ENCODE measurements at regions not wholly inside any gene's neighbourhood (a gene's known extent, or its start where the extent isn't known, plus 50 kb on each side); places are given as distances from the start of the nearest gene placed in this dataset.

DNA sequence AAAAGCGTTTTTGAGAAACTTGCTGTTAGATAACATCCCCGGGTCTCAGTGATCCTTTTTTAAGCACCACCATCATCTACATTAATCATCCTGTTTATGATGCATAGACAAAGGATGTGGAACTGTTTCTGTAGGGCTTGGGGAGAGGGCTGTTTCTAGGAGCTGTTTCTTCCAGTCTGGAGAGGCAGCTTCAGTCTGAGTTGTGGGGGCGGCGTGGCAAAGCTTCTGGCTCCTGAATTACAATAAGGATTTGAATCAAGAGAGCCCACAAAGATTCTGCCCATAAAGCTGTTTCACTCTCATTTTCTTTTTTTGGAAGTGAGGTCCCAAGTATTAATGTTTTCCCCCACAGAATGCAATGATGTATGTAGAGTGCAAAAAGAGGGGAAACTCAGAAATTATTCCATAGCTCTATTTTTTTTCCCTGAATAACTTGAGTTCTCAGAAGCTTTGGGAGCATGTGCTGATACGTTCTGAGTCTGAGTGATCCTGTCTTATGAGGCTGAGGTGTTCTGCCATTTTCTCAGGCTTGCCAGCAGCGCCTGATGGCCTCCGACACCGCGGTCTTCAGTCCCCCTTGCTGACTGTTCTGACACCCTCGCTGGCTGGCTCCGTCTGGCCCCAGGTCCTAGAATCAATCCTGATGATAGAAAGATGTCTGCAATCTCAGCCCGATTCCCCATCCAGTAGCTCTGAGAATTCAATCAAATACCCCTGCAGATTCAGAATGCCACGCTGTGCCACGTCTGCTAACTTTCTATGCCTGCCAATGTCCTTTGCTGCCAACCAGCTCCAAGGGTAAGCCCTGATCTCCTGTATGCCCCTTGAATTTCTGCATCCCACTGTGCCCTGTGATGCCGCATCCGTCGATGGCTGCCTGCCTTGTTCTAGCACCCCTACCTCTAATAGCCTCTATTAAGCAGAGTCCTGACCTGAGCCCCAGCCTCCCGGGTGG, 92.4 kb upstream of the AKT3 start:
- H3K36me3 Mint-ChIP-seq (ENCODE audit: low read depth), result peaks cover 3% of the 10 kb centered on the region
- no peak overlapping the region for H3K27ac Mint-ChIP-seq
- intact Hi-C loops (cut with micrococcal nuclease), result no loop called here
- H3K27me3 Mint-ChIP-seq (ENCODE audit: insufficient read depth), result peaks cover 4% of the 10 kb centered on the region
- H3K4me3 Mint-ChIP-seq, result no peak overlapping the region
- no peaks in the 10 kb centered on the region for H3K9me3 Mint-ChIP-seq
- no peak for DNase-seq (ENCODE audit: low spot score)
- peaks cover 6% of the 10 kb centered on the region for H3K4me1 Mint-ChIP-seq (ENCODE audit: low read depth)

DNA sequence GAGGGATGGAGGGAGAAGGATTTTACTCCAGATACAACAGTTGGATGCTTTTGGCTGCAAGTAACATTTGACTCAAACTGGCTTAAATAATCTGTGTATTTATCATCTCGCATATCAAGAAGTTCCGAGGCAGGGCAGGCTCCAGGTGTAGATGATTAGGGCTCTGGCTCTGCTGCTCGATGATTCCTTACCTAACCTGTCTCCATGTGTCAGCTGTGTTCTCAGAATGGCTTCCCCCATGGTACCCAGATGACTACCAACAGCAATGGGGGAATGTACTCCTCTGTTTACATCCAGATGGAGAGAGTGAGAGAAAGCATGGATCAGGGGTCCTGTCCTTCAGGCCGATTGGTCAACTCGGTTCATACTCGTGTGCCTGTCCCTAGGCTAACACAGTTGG, 90.4 kb upstream of the AKT3 start:
- peaks cover 3% of the 10 kb centered on the region for H3K36me3 Mint-ChIP-seq (ENCODE audit: low read depth)
- peaks cover 6% of the 10 kb centered on the region for H3K4me1 Mint-ChIP-seq (ENCODE audit: low read depth)
- intact Hi-C loops (cut with micrococcal nuclease), result no loop called here
- no peaks in the 10 kb centered on the region for H3K9me3 Mint-ChIP-seq
- peaks cover 4% of the 10 kb centered on the region for H3K27me3 Mint-ChIP-seq (ENCODE audit: insufficient read depth)
- H3K27ac Mint-ChIP-seq, result no peak overlapping the region
- DNase-seq (ENCODE audit: low spot score), result no peak
- H3K4me3 Mint-ChIP-seq, result no peak overlapping the region

DNA sequence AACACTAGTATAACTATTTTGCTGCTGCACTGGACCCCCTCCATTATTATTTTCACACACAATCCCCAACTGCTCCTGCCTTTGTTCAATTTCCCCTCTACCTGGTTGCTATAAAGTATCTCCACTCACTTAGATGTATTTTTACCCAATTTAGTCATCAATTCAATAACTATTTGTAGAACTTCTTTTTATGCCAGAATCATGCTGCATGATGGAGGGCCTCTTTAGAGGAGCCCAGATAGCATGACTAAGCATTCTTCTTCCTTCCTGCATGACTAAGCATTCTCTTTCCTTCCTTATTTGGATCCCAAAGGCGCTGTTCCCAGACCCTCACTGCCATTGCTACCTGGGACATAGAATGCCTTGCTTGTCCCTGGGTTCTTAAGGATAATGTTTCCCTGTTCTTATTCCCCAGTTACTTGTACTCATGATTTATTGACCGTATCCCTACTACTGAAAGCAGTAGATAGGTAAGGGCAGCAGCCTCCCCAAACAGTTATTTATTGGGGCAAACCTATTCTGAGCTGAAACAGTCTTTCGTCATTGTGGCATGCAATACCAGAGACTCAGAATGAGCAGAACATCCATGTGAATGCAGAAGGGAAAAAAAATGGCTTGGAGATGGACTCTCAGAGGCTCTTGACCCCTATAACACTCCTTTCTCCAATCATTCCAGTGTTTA, 89.3 kb upstream of the AKT3 start:
- H3K4me3 Mint-ChIP-seq, result no peak overlapping the region
- intact Hi-C loops (cut with micrococcal nuclease), result no loop called here
- peaks cover 4% of the 10 kb centered on the region for H3K27me3 Mint-ChIP-seq (ENCODE audit: insufficient read depth)
- peaks cover 3% of the 10 kb centered on the region for H3K36me3 Mint-ChIP-seq (ENCODE audit: low read depth)
- peaks cover 6% of the 10 kb centered on the region for H3K4me1 Mint-ChIP-seq (ENCODE audit: low read depth)
- DNase-seq (ENCODE audit: low spot score), result no peak
- no peaks in the 10 kb centered on the region for H3K9me3 Mint-ChIP-seq
- H3K27ac Mint-ChIP-seq, result no peak overlapping the region

DNA sequence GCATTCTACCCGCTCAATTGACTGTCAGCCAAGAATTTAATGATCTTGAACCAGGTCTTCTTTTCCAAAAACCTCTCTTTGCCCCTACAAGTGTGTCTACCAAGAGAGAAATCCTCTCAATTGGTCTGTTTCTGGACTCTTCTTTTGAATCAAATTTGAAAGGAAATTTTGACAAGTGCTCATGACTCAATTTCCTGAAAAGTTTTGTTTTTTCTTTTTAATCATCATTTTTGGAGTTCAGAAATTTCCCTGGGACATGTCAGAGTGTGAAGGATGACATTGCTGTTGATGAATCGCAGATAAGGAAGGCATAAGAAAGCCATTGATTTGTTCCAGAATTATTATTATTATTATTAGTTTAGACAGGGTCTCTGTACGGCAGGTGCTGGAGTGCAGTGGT, 88.2 kb upstream of the AKT3 start:
- Mint-ChIP-seq H3K27me3 (ENCODE audit: insufficient read depth) (peaks cover 4% of the 10 kb centered on the region), H3K27ac (no peak overlapping the region), H3K9me3 (no peaks in the 10 kb centered on the region), H3K4me1 (ENCODE audit: low read depth) (peaks cover 6% of the 10 kb centered on the region), H3K4me3 (no peak overlapping the region), H3K36me3 (ENCODE audit: low read depth) (peaks cover 3% of the 10 kb centered on the region)
- intact Hi-C loops (cut with micrococcal nuclease), result no loop called here
- no peak for DNase-seq (ENCODE audit: low spot score)

DNA sequence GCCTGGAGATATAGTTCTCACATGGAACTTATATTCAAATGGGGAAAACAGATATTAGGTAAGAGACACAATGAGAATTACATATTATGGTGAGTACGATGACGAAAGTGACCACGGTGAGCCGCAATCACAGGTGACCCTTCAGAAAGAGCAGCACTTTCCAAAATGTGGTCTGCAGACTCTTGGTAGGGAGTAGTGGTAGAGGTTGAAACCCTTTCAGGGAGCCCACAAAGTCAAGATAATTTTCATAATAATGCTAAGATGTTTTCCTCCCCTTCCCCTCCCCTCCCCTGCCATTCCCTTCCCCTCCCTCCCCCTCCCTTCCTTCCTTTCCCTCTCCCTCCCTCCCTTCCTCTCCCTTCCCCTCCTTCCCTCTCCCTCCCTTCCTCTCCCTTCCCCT, 83.5 kb upstream of the AKT3 start:
- no peaks in the 10 kb centered on the region for H3K27me3 Mint-ChIP-seq (ENCODE audit: insufficient read depth)
- H3K4me3 Mint-ChIP-seq, result no peak overlapping the region
- intact Hi-C loops (cut with micrococcal nuclease), result no loop called here
- no peaks in the 10 kb centered on the region for H3K4me1 Mint-ChIP-seq (ENCODE audit: low read depth)
- DNase-seq (ENCODE audit: low spot score), result no peak
- no peaks in the 10 kb centered on the region for H3K9me3 Mint-ChIP-seq
- H3K36me3 Mint-ChIP-seq (ENCODE audit: low read depth), result no peaks in the 10 kb centered on the region
- no peak overlapping the region for H3K27ac Mint-ChIP-seq

DNA sequence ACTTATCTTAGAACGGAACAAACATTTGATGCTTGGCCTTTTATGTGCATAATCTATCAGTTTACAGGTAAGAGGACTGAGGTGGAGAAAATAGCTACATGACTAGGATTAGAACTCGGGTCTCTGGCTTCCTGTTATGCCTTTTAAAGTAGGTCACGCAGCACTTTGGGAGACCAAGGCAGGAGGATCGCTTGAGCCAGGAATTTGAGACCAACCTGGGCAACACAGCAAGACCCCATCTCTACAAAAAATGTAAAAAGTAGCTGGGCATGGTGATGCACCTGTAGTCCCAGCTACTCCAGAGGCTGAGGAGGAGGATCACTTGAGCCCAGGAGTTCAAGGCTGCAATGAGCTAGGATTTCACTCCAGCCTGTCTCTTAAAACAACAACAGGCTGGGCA, 81.9 kb upstream of the AKT3 start:
- Mint-ChIP-seq H3K4me1 (ENCODE audit: low read depth) (no peaks in the 10 kb centered on the region), H3K27ac (no peak overlapping the region)
- intact Hi-C loops (cut with micrococcal nuclease), result no loop called here

DNA sequence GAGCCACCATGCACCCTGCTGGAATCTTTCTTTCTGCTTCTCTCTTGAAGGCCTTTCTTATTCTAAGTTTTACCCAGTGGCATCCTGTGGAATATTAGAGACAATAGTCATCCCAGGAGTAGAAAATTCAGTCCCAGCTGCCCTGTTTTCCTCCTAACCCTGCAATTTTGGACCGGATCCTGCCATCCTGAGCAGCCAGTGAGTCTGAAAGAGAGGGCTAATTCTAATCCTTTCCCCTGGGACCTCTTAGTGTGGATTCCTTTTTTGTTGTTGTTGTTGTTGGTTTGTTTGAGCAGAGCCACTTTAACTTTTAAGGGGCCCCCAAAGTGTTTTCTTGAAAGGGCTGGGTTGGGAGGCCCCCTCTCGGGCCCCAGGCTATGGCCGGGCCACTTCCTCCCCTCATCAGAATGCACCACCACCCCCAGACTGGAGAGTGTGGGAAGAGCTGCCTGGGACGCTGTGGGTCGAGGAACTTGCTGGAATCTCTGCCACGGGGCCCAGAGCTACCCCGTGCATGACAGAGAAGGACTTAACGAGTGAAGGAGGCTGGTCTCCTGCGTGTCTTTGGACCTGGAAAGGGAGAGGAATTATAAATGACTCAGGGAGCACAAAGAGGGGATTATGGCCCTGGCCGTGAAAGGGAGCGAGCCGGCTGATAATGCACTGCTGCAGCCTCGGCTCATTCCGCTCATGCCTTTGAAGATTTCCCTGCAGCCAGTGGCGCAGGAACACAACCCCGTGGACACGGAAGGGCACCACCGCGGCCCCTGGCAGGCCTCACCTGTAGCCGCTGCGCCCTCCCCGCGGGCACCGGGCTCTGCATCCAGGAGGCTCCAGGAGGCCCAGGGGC, 81.0 kb upstream of the AKT3 start:
- no peak for DNase-seq (ENCODE audit: low spot score)
- Mint-ChIP-seq H3K4me3 (no peak overlapping the region), H3K36me3 (ENCODE audit: low read depth) (no peaks in the 10 kb centered on the region), H3K27ac (no peak overlapping the region), H3K9me3 (no peaks in the 10 kb centered on the region), H3K4me1 (ENCODE audit: low read depth) (no peaks in the 10 kb centered on the region), H3K27me3 (ENCODE audit: insufficient read depth) (no peaks in the 10 kb centered on the region)
- intact Hi-C loops (cut with micrococcal nuclease), result no loop called here

More for the DNA sequence above, 81.9 kb upstream of the AKT3 start:
- no peaks in the 10 kb centered on the region for H3K9me3 Mint-ChIP-seq
- no peaks in the 10 kb centered on the region for H3K36me3 Mint-ChIP-seq (ENCODE audit: low read depth)
- H3K4me3 Mint-ChIP-seq, result no peak overlapping the region
- no peak for DNase-seq (ENCODE audit: low spot score)
- H3K27me3 Mint-ChIP-seq (ENCODE audit: insufficient read depth), result no peaks in the 10 kb centered on the region

DNA sequence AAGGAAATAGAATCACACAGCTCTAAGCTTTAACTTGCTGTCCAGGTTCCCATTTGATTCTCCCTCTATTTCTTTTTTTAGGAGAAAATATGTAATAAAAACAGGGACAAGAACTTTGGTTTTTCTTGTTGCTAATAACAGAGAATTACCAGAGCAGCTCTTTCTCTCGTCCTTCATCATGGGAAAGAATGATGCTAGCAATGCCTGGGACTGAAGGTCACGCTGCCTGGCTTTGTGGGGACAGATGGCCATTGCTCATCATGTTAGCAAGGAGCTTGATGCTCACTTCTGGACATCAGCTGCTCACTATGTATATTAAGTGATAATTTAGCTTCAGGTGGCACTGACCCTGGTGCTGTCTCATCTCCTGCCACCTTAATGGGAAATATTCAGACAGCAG, 77.3 kb upstream of the AKT3 start:
- no peak for DNase-seq (ENCODE audit: low spot score)
- Mint-ChIP-seq H3K4me1 (ENCODE audit: low read depth) (no peaks in the 10 kb centered on the region), H3K36me3 (ENCODE audit: low read depth) (no peaks in the 10 kb centered on the region), H3K4me3 (no peak overlapping the region), H3K9me3 (no peaks in the 10 kb centered on the region), H3K27me3 (ENCODE audit: insufficient read depth) (peaks cover 9% of the 10 kb centered on the region), H3K27ac (no peak overlapping the region)
- intact Hi-C loops (cut with micrococcal nuclease), result no loop called here

DNA sequence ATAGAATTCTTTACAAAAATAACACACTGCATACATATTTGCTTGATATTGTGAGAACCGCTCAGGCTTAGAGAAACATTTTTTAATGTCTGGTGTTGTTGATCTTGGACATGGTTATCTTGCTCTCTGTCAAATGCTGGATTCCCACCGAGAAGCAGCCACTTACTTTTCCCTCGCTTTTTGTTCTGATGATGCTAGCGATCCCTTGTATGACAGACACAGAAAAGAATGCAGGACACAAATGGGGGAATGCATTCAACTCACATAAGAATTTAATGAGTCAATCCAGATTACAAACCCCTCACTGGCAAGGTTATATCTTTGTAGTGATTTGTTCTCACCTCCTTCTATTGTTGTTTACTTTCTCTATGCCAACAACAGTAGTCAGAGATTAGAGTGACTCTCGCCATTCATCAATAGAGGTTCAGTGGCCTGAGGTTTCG, 76.8 kb upstream of the AKT3 start:
- Mint-ChIP-seq H3K9me3 (no peaks in the 10 kb centered on the region), H3K4me1 (ENCODE audit: low read depth) (no peaks in the 10 kb centered on the region), H3K27me3 (ENCODE audit: insufficient read depth) (peaks cover 9% of the 10 kb centered on the region), H3K4me3 (no peak overlapping the region), H3K27ac (no peak overlapping the region), H3K36me3 (ENCODE audit: low read depth) (no peaks in the 10 kb centered on the region)
- DNase-seq (ENCODE audit: low spot score), result no peak
- intact Hi-C loops (cut with micrococcal nuclease), result no loop called here

DNA sequence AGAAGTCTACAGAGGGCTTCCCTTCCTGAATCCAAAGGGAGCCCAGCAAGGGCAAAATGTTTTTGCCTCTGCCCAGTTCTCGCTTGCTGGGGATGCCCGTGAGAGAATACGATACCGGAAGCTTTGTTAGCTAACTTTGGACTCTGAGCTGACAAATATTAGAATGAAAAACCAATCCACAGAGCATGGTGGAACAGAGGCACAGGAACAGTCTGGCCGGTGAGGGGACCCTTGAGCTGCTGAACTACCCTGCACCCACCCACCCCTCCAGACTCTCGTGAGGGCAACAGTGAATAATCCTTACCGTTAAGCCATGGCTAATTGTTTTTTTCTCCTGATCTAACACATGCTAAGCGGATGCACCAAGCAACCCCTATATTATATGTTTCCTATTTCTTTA, 76.3 kb upstream of the AKT3 start:
- no peak overlapping the region for H3K4me3 Mint-ChIP-seq
- no peak for DNase-seq (ENCODE audit: low spot score)

DNA sequence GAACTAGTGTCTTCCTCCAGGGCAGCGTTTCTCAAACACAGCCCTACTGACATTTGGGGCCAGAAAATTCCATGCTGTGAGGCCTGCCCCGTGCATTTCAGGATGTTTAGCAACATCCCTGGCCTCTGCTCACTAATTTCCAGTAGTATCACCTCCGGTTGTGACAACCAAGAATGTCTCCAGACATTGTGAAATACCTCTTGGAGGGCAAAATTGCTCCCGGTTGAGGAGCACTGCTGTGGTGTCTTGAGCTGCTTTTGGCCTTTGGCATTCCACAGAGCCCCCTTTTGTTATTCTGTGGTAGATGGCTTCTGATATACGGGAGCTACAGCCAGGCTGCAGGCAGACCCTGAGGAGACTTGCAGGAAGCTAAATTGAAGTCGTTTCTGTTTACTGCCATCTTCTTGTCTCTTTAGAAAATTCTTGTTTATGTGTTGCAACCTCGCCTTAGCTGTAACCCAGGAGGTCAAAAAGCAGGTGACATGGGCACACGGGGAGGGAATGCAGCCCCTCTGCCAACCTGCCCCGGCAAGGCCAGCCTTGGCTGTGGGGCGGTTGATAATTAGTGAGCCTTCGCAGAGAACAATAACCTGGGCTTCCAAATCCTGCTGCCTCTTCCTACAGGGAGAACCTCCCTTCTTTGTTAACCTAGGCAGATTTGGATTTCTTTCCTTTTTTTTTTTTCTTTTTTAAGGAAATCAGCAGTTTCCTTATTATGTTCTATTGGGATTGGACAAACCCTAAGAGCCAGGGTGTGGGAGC, 74.7 kb upstream of the AKT3 start:
- H3K36me3 Mint-ChIP-seq (ENCODE audit: low read depth), result no peaks in the 10 kb centered on the region
- no peak for DNase-seq (ENCODE audit: low spot score)
- no peak overlapping the region for H3K4me3 Mint-ChIP-seq
- H3K27me3 Mint-ChIP-seq (ENCODE audit: insufficient read depth), result peaks cover 22% of the 10 kb centered on the region
- intact Hi-C loops (cut with micrococcal nuclease), result no loop called here
- H3K4me1 Mint-ChIP-seq (ENCODE audit: low read depth), result no peaks in the 10 kb centered on the region
- no peaks in the 10 kb centered on the region for H3K9me3 Mint-ChIP-seq
- no peak overlapping the region for H3K27ac Mint-ChIP-seq

More for the DNA sequence above, 76.3 kb upstream of the AKT3 start:
- H3K4me1 Mint-ChIP-seq (ENCODE audit: low read depth), result no peaks in the 10 kb centered on the region
- H3K36me3 Mint-ChIP-seq (ENCODE audit: low read depth), result no peaks in the 10 kb centered on the region
- peaks cover 11% of the 10 kb centered on the region for H3K27me3 Mint-ChIP-seq (ENCODE audit: insufficient read depth)
- no peak overlapping the region for H3K27ac Mint-ChIP-seq
- intact Hi-C loops (cut with micrococcal nuclease), result no loop called here
- H3K9me3 Mint-ChIP-seq, result no peaks in the 10 kb centered on the region

DNA sequence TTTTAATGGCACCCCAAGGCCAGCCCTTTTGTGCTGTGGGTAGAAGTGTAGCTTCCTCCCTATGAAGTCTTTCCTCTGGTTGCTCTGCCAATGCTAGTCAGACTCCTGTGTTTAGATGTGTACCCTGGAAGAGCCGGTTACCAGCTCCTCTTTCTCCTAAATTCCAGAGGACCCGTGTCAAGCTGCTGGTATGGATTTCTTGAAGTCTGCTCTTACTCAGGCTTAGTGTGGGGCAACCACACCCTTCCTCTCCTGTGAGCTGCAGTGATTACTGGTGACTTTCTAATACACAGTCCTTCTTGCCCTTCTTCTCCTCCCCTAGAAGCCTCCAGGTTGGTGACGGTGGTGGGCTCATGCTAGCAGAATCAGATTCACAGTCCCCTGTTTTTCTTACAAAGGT, 74.1 kb upstream of the AKT3 start:
- peaks cover 24% of the 10 kb centered on the region for H3K27me3 Mint-ChIP-seq (ENCODE audit: insufficient read depth)
- intact Hi-C loops (cut with micrococcal nuclease), result no loop called here
- no peaks in the 10 kb centered on the region for H3K4me1 Mint-ChIP-seq (ENCODE audit: low read depth)
- no peak overlapping the region for H3K27ac Mint-ChIP-seq
- no peaks in the 10 kb centered on the region for H3K36me3 Mint-ChIP-seq (ENCODE audit: low read depth)
- H3K4me3 Mint-ChIP-seq, result no peak overlapping the region
- no peak for DNase-seq (ENCODE audit: low spot score)
- H3K9me3 Mint-ChIP-seq, result no peaks in the 10 kb centered on the region
